CD14-positive monocyte (primary cell): ENCODE measurements at regions not wholly inside any gene's neighbourhood (a gene's known extent, or its start where the extent isn't known, plus 50 kb on each side); places are given as distances from the start of the nearest gene placed in this dataset.

Experiments
- DNase-seq, 3 donors: peaks; one replicate each; pipeline ENCODE4 v3.0.0-alpha.2; 2011 to 2022
- H2AFZ ChIP-seq: 2 replicates; pipeline ENCODE4 v1.6.0; 2012; ENCODE audit warnings: mild to moderate bottlenecking, low read depth, low read length, inconsistent platforms; ENCODE audit not compliant: insufficient read depth, poor library complexity, severe bottlenecking
- H3K27ac ChIP-seq, 2 donors: 1 replicate in 1 of 2; 2 replicates in 1 of 2; pipeline ENCODE4 v1.5.1; 2012 to 2013; ENCODE audit warnings: low read length in 2 of 2, control low read depth in 1 of 2, inconsistent platforms in 1 of 2, low read depth in 1 of 2, mild to moderate bottlenecking in 1 of 2
- H3K27me3 ChIP-seq, 2 donors: one replicate each; pipeline versions ENCODE4 v1.6.0 to v1.6.1; 2011 to 2013; ENCODE audit warnings: low read length in 2 of 2; ENCODE audit not compliant: control insufficient read depth in 2 of 2, insufficient read depth in 2 of 2
- H3K36me3 ChIP-seq, 2 donors: replicated peaks in 1 of 2; 1 replicate in 1 of 2; 2 replicates in 1 of 2; pipeline versions ENCODE4 v1.5.1 to v1.6.1; 2012 to 2013; ENCODE audit warnings: low read length in 2 of 2, control low read depth in 1 of 2, inconsistent platforms in 1 of 2, mild to moderate bottlenecking in 1 of 2; ENCODE audit not compliant: insufficient read depth in 2 of 2, control insufficient read depth in 1 of 2
- H3K4me1 ChIP-seq, 2 donors: 1 replicate in 1 of 2; 2 replicates in 1 of 2; pipeline versions ENCODE4 v1.5.1 to v1.6.1; 2012 to 2013; ENCODE audit warnings: low read length in 2 of 2, control low read depth in 1 of 2, inconsistent platforms in 1 of 2, mild to moderate bottlenecking in 1 of 2, moderate library complexity in 1 of 2; ENCODE audit not compliant: insufficient read depth in 2 of 2, control insufficient read depth in 1 of 2
- H3K4me2 ChIP-seq: replicated peaks from 2 replicates; pipeline ENCODE3; 2012; ENCODE audit warnings: low read length, moderate library complexity, mild to moderate bottlenecking; ENCODE audit not compliant: poor library complexity, severe bottlenecking; ENCODE audit errors: extremely low read depth
- H3K4me3 ChIP-seq, 3 experiments: fragments of 200-600 bp in 1 of 3; sonication (generic) in 1 of 3; replicated peaks in 1 of 3; 1 replicate in 2 of 3; 2 replicates in 1 of 3; pipeline ENCODE4 v1.5.1; 2011 to 2013; ENCODE audit warnings: low read length in 3 of 3, mild to moderate bottlenecking in 3 of 3, control low read depth in 2 of 3, low read depth in 2 of 3, inconsistent platforms in 1 of 3, moderate library complexity in 1 of 3
- H3K79me2 ChIP-seq: 2 replicates; pipeline ENCODE4 v1.6.0; 2012; ENCODE audit warnings: mild to moderate bottlenecking, control low read depth, inconsistent platforms, low read length, moderate library complexity; ENCODE audit not compliant: insufficient read depth
- H3K9ac ChIP-seq: 2 replicates; pipeline ENCODE4 v1.6.0; 2017; ENCODE audit warnings: low read length, mild to moderate bottlenecking; ENCODE audit not compliant: insufficient read depth, poor library complexity, severe bottlenecking
- H3K9me3 ChIP-seq, 2 donors: replicated peaks in 1 of 2; 1 replicate in 1 of 2; 2 replicates in 1 of 2; pipeline versions ENCODE4 v1.5.1 to v1.6.1; 2012 to 2013; ENCODE audit warnings: low read length in 2 of 2, control low read depth in 1 of 2; ENCODE audit not compliant: control insufficient read depth in 1 of 2, insufficient read depth in 1 of 2
- H4K20me1 ChIP-seq: 2 replicates; pipeline ENCODE4 v1.6.0; 2012; ENCODE audit warnings: mild to moderate bottlenecking, low read length, control low read depth, moderate library complexity; ENCODE audit not compliant: insufficient read depth
- H3K27ac Mint-ChIP-seq, 7 donors: one replicate each; pipeline ENCODE4 v1.8.0; 2020; ENCODE audit warnings: mild to moderate bottlenecking in 7 of 7, mixed read lengths in 7 of 7, moderate library complexity in 6 of 7, inconsistent platforms in 2 of 7
- H3K27me3 Mint-ChIP-seq, 3 donors: one replicate each; pipeline ENCODE4 v1.8.0; 2021 to 2022; ENCODE audit warnings: low read depth in 3 of 3, mild to moderate bottlenecking in 3 of 3, mixed read lengths in 3 of 3, moderate library complexity in 3 of 3, inconsistent platforms in 1 of 3
- H3K36me3 Mint-ChIP-seq, 2 donors: one replicate each; pipeline ENCODE4 v1.8.0; 2020; ENCODE audit warnings: mixed read lengths in 2 of 2, inconsistent platforms in 1 of 2, mild to moderate bottlenecking in 1 of 2
- H3K4me1 Mint-ChIP-seq: one replicate; pipeline ENCODE4 v1.8.0; 2020; ENCODE audit warnings: mild to moderate bottlenecking, mixed read lengths
- H3K4me3 Mint-ChIP-seq, 2 donors: one replicate each; pipeline ENCODE4 v1.8.0; 2020; ENCODE audit warnings: mild to moderate bottlenecking in 2 of 2, mixed read lengths in 2 of 2, moderate library complexity in 1 of 2
- H3K9me3 Mint-ChIP-seq, 7 donors: one replicate each; pipeline ENCODE4 v1.8.0; 2020 to 2022; ENCODE audit warnings: mixed read lengths in 7 of 7, mild to moderate bottlenecking in 6 of 7, moderate library complexity in 6 of 7, inconsistent platforms in 2 of 7
- WGBS: methylation state at CpG from one replicate; pipeline ENCODE4 v1.1.5; 2013; ENCODE audit warnings: missing lambda C conversion rate; ENCODE audit not compliant: insufficient coverage; 5-methylcytosine and 5-hydroxymethylcytosine counted together
- intact Hi-C, 2 donors: fragments of 100-400 bp; cut with micrococcal nuclease; formaldehyde crosslinking; loops; one replicate each; pipeline versions ENCODE4 v1.15.0 to v1.15.1; 2023
- TF ChIP-seq, protein P1 (sequence below): fragments of 200-600 bp; IDR thresholded peaks from one replicate; pipeline ENCODE4 v1.8.0; 2022; ENCODE audit warnings: antibody characterized with exemption, mild to moderate bottlenecking

DNA sequence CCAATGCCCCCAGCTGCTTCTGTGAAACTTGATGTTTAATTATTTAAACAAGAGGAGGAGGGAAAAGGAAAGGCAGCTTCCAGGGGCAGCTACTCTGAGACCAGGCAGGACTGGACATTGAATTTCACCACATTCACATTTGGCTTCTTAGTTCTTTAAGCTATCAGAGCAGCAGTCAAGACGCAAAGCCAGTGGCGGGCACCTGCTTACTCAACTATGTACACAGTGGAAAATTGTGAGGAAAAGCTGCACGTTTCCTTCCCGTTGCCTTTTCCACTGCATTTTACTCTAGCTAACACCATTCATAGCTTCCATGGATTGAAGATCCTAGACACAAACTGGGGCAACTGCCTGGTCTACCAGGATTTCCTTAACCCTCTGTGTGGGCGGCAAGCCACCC is 200.3 kb downstream of the ERCC6L2 start:
- Histone ChIP-seq H3K79me2 (no peaks in the 10 kb centered on the region), H4K20me1 (no peaks in the 10 kb centered on the region), H3K4me3 (no peak overlapping the region), H3K9ac (no peak overlapping the region), H3K9me3 (no peaks in the 10 kb centered on the region), H3K27ac (no peak overlapping the region), H3K4me2 (no peak overlapping the region), H3K36me3 (no peaks in the 10 kb centered on the region), H3K4me1 (no peaks in the 10 kb centered on the region), H2AFZ (no peak overlapping the region), H3K27me3 (no peaks in the 10 kb centered on the region)
- no CpG with 5 or more reads among the region's 5 CpGs for WGBS
- Mint-ChIP-seq H3K9me3 (peaks cover 0 to 2% (median 0%) of the 10 kb centered on the region in 7 donors), H3K27me3 (peaks cover 0 to 8% (median 4%) of the 10 kb centered on the region in 3 donors), H3K27ac (no peak overlapping the region), H3K4me3 (no peak overlapping the region), H3K36me3 (no peaks in the 10 kb centered on the region), H3K4me1 (no peaks in the 10 kb centered on the region)
- TF ChIP-seq, protein P1, sequence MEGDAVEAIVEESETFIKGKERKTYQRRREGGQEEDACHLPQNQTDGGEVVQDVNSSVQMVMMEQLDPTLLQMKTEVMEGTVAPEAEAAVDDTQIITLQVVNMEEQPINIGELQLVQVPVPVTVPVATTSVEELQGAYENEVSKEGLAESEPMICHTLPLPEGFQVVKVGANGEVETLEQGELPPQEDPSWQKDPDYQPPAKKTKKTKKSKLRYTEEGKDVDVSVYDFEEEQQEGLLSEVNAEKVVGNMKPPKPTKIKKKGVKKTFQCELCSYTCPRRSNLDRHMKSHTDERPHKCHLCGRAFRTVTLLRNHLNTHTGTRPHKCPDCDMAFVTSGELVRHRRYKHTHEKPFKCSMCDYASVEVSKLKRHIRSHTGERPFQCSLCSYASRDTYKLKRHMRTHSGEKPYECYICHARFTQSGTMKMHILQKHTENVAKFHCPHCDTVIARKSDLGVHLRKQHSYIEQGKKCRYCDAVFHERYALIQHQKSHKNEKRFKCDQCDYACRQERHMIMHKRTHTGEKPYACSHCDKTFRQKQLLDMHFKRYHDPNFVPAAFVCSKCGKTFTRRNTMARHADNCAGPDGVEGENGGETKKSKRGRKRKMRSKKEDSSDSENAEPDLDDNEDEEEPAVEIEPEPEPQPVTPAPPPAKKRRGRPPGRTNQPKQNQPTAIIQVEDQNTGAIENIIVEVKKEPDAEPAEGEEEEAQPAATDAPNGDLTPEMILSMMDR = no peak
- intact Hi-C loops = no loop called here
- no peak for DNase-seq

DNA sequence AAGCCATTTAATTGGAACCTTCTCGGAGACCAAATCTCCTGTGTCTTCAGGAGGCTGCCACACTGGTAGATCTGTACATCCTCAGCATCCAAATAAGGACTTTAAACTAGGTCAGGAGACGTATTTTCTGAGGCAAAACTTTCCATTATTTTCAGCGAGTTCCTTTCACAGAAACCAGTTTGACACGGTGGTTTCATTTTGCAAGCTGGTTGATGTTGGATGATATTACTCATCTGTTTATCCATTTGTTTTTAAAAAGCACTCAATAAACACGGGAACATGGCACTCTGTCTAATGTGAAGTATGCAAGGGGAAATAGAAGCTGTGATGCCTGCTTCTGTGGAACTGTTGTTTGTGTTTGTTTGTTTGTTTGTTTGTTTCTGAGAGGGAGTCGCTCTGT is 199.6 kb downstream of the ERCC6L2 start:
- Mint-ChIP-seq H3K9me3 (no peaks in the 10 kb centered on the region), H3K27ac (no peak overlapping the region), H3K4me3 (no peak overlapping the region), H3K36me3 (no peaks in the 10 kb centered on the region), H3K4me1 (no peaks in the 10 kb centered on the region), H3K27me3 (peaks cover 0 to 7% (median 2%) of the 10 kb centered on the region in 3 donors)
- TF ChIP-seq, protein P1 = no peak
- no peaks in the 10 kb centered on the region for H3K9me3 ChIP-seq
- H2AFZ ChIP-seq = no peak overlapping the region
- intact Hi-C loops = no loop called here
- no peak for DNase-seq
- no peak overlapping the region for H3K27ac ChIP-seq
- H3K79me2 ChIP-seq = no peaks in the 10 kb centered on the region
- H3K27me3 ChIP-seq = no peaks in the 10 kb centered on the region
- no peak overlapping the region for H3K4me2 ChIP-seq
- H3K4me3 ChIP-seq = no peak overlapping the region
- no peaks in the 10 kb centered on the region for H3K4me1 ChIP-seq
- no CpG with 5 or more reads among the region's 6 CpGs for WGBS
- no peak overlapping the region for H3K9ac ChIP-seq
- no peaks in the 10 kb centered on the region for H3K36me3 ChIP-seq
- no peaks in the 10 kb centered on the region for H4K20me1 ChIP-seq
